ENCODE measurements at regions not wholly inside any gene's neighbourhood (a gene's known extent, or its start where the extent isn't known, plus 50 kb on each side); places are given as distances from the start of the nearest gene placed in this dataset.

GRCh38 chr2:58900246-58901027 lies 659.3 kb upstream of the FANCL start:
- TF ChIP-seq CTCF (IDR thresholded peaks at IDR 0.05; ENCODE audit: extremely low read depth, low read depth, low read length) = no peak
- Histone ChIP-seq H3K27me3 (ENCODE audit: insufficient read depth, low read length) (no peaks in the 10 kb centered on the region), H3K4me2 (ENCODE audit: insufficient read depth, low read length) (no peak overlapping the region), H3K27ac (ENCODE audit: low read depth, low read length) (no peak overlapping the region), H3K9me3 (ENCODE audit: low read depth, low read length) (no peaks in the 10 kb centered on the region), H3K4me3 (ENCODE audit: insufficient read depth, low read length) (no peak overlapping the region), H3K79me2 (ENCODE audit: insufficient read depth, low read length) (no peaks in the 10 kb centered on the region), H3K4me1 (ENCODE audit: insufficient read depth, low read length) (no peaks in the 10 kb centered on the region), H4K20me1 (ENCODE audit: insufficient read depth, low read length) (no peaks in the 10 kb centered on the region), H2AFZ (ENCODE audit: low read length) (no peak overlapping the region), H3K36me3 (ENCODE audit: insufficient read depth, low read length) (no peaks in the 10 kb centered on the region)
- no peak for DNase-seq (ENCODE audit: insufficient read length, low spot score, missing footprints)

GRCh38 chr2:58899692-58900091 lies 658.6 kb upstream of the FANCL start:
- H4K20me1 ChIP-seq (ENCODE audit: insufficient read depth, low read length) = no peaks in the 10 kb centered on the region
- H3K27me3 ChIP-seq (ENCODE audit: insufficient read depth, low read length) = no peaks in the 10 kb centered on the region
- H2AFZ ChIP-seq (ENCODE audit: low read length) = no peak overlapping the region
- no peak overlapping the region for H3K4me3 ChIP-seq (ENCODE audit: insufficient read depth, low read length)
- H3K36me3 ChIP-seq (ENCODE audit: insufficient read depth, low read length) = no peaks in the 10 kb centered on the region
- no peak overlapping the region for H3K4me2 ChIP-seq (ENCODE audit: insufficient read depth, low read length)
- DNase-seq (ENCODE audit: insufficient read length, low spot score, missing footprints) = no peak
- TF ChIP-seq CTCF (IDR thresholded peaks at IDR 0.05; ENCODE audit: extremely low read depth, low read depth, low read length) = no peak
- no peaks in the 10 kb centered on the region for H3K4me1 ChIP-seq (ENCODE audit: insufficient read depth, low read length)
- no peaks in the 10 kb centered on the region for H3K9me3 ChIP-seq (ENCODE audit: low read depth, low read length)
- H3K79me2 ChIP-seq (ENCODE audit: insufficient read depth, low read length) = no peaks in the 10 kb centered on the region
- no peak overlapping the region for H3K27ac ChIP-seq (ENCODE audit: low read depth, low read length)

- H3K4me3 ChIP-seq (ENCODE audit: insufficient read depth, low read length) = no peak overlapping the region
- TF ChIP-seq CTCF (IDR thresholded peaks at IDR 0.05; ENCODE audit: extremely low read depth, low read depth, low read length) = no peak
- H4K20me1 ChIP-seq (ENCODE audit: insufficient read depth, low read length) = no peaks in the 10 kb centered on the region
- H3K27ac ChIP-seq (ENCODE audit: low read depth, low read length) = no peak overlapping the region
- no peak overlapping the region for H2AFZ ChIP-seq (ENCODE audit: low read length)
- no peaks in the 10 kb centered on the region for H3K79me2 ChIP-seq (ENCODE audit: insufficient read depth, low read length)
- no peaks in the 10 kb centered on the region for H3K36me3 ChIP-seq (ENCODE audit: insufficient read depth, low read length)
- no peak for DNase-seq (ENCODE audit: insufficient read length, low spot score, missing footprints)
- H3K4me1 ChIP-seq (ENCODE audit: insufficient read depth, low read length) = no peaks in the 10 kb centered on the region
- H3K27me3 ChIP-seq (ENCODE audit: insufficient read depth, low read length) = no peaks in the 10 kb centered on the region
- H3K4me2 ChIP-seq (ENCODE audit: insufficient read depth, low read length) = no peak overlapping the region
- no peaks in the 10 kb centered on the region for H3K9me3 ChIP-seq (ENCODE audit: low read depth, low read length)
Observed at GRCh38 chr2:58896638-58897037, 655.5 kb upstream of the FANCL start.

GRCh38 chr2:58895857-58896256 lies 654.7 kb upstream of the FANCL start:
- Histone ChIP-seq H3K27me3 (ENCODE audit: insufficient read depth, low read length) (no peaks in the 10 kb centered on the region), H3K27ac (ENCODE audit: low read depth, low read length) (no peak overlapping the region), H4K20me1 (ENCODE audit: insufficient read depth, low read length) (no peaks in the 10 kb centered on the region), H3K36me3 (ENCODE audit: insufficient read depth, low read length) (no peaks in the 10 kb centered on the region), H3K4me2 (ENCODE audit: insufficient read depth, low read length) (no peak overlapping the region), H3K4me1 (ENCODE audit: insufficient read depth, low read length) (no peaks in the 10 kb centered on the region), H3K79me2 (ENCODE audit: insufficient read depth, low read length) (no peaks in the 10 kb centered on the region), H3K9me3 (ENCODE audit: low read depth, low read length) (no peaks in the 10 kb centered on the region), H2AFZ (ENCODE audit: low read length) (no peak overlapping the region), H3K4me3 (ENCODE audit: insufficient read depth, low read length) (no peak overlapping the region)
- TF ChIP-seq CTCF (IDR thresholded peaks at IDR 0.05; ENCODE audit: extremely low read depth, low read depth, low read length) = no peak
- DNase-seq (ENCODE audit: insufficient read length, low spot score, missing footprints) = no peak

All from osteoblast (primary cell).